CMK (cell line): ENCODE measurements at regions not wholly inside any gene's neighbourhood (a gene's known extent, or its start where the extent isn't known, plus 50 kb on each side); places are given as distances from the start of the nearest gene placed in this dataset.

Experiments
- DNase-seq: peaks from one replicate; pipeline ENCODE4 v3.0.0-alpha.2; 2010; ENCODE audit warnings: low read depth

GRCh38 chr1:36643371-36644270 lies 160.9 kb upstream of the CSF3R start:
- no peak for DNase-seq

- no peak for DNase-seq
These were observed 160.1 kb upstream of the CSF3R start for GRCh38 chr1:36642802-36643201.

GRCh38 chr1:36641776-36642175 lies 159.1 kb upstream of the CSF3R start:
- no peak for DNase-seq

- no peak for DNase-seq
These were observed 156.7 kb upstream of the CSF3R start for GRCh38 chr1:36639461-36639860.

GRCh38 chr1:36638268-36638667 lies 155.6 kb upstream of the CSF3R start:
- DNase-seq: no peak

- DNase-seq: no peak
These were observed 153.5 kb upstream of the CSF3R start for GRCh38 chr1:36636206-36636605.

GRCh38 chr1:36635284-36635683 lies 152.6 kb upstream of the CSF3R start:
- no peak for DNase-seq

- DNase-seq: no peak
These were observed 146.1 kb upstream of the CSF3R start for GRCh38 chr1:36628804-36629203.

GRCh38 chr1:36626435-36626834 lies 143.7 kb upstream of the CSF3R start:
- no peak for DNase-seq

- DNase-seq: no peak
These were observed 143.2 kb upstream of the CSF3R start for GRCh38 chr1:36625935-36626310.

- no peak for DNase-seq
These were observed 142.7 kb upstream of the CSF3R start for GRCh38 chr1:36625253-36625934.

- no peak for DNase-seq
These were observed 141.8 kb upstream of the CSF3R start for GRCh38 chr1:36624466-36624865.

GRCh38 chr1:36622741-36623648 lies 140.3 kb upstream of the CSF3R start:
- no peak for DNase-seq

GRCh38 chr1:36621531-36621930 lies 138.8 kb upstream of the CSF3R start:
- no peak for DNase-seq

GRCh38 chr1:36620142-36620541 lies 137.4 kb upstream of the CSF3R start:
- DNase-seq: no peak

GRCh38 chr1:36614991-36615390 lies 132.3 kb upstream of the CSF3R start:
- DNase-seq: no peak

GRCh38 chr1:36614571-36614970 lies 131.9 kb upstream of the CSF3R start:
- no peak for DNase-seq

- DNase-seq: no peak
These were observed 131.0 kb upstream of the CSF3R start for GRCh38 chr1:36613721-36614120.

GRCh38 chr1:36612881-36613280 lies 130.2 kb upstream of the CSF3R start:
- no peak for DNase-seq

GRCh38 chr1:36612121-36612520 lies 129.4 kb upstream of the CSF3R start:
- DNase-seq: no peak

GRCh38 chr1:36609241-36610027 lies 126.7 kb upstream of the CSF3R start:
- DNase-seq: peak; percentile 71

GRCh38 chr1:36608272-36608671 lies 125.6 kb upstream of the CSF3R start:
- DNase-seq: no peak
